ENCODE measurements at regions not wholly inside any gene's neighbourhood (a gene's known extent, or its start where the extent isn't known, plus 50 kb on each side); places are given as distances from the start of the nearest gene placed in this dataset.

GRCh38 chr3:3735919-3736318, 63.3 kb upstream of the LRRN1 start:
- Histone ChIP-seq H3K4me1 (ENCODE audit: insufficient read depth, low read length) (no peaks in the 10 kb centered on the region), H3K27ac (ENCODE audit: low read depth, low read length) (no peak overlapping the region), H3K36me3 (ENCODE audit: insufficient read depth, low read length) (no peaks in the 10 kb centered on the region), H3K4me2 (ENCODE audit: low read length) (no peak overlapping the region), H4K20me1 (ENCODE audit: insufficient read depth, low read length) (no peaks in the 10 kb centered on the region), H2AFZ (ENCODE audit: low read depth, low read length) (no peak overlapping the region), H3K27me3 (ENCODE audit: insufficient read depth, low read length) (no peaks in the 10 kb centered on the region), H3K9me3 (ENCODE audit: insufficient read depth, low read depth, low read length) (no peaks in the 10 kb centered on the region), H3K4me3 (ENCODE audit: insufficient read depth, low read depth, low read length) (no peak overlapping the region), H3K79me2 (ENCODE audit: insufficient read depth, low read length) (no peaks in the 10 kb centered on the region), H3K9ac (ENCODE audit: low read length) (no peak overlapping the region)
- Mint-ChIP-seq H3K9me3 (ENCODE audit: unreplicated experiment) (peaks cover 4% of the 10 kb centered on the region), H3K4me3 (ENCODE audit: unreplicated experiment) (no peak overlapping the region), H3K36me3 (ENCODE audit: low read depth, unreplicated experiment) (no peaks in the 10 kb centered on the region), H3K27ac (ENCODE audit: unreplicated experiment) (no peak overlapping the region), H3K4me1 (ENCODE audit: low read depth, unreplicated experiment) (no peaks in the 10 kb centered on the region), H3K27me3 (ENCODE audit: low read depth, unreplicated experiment) (peaks cover 2% of the 10 kb centered on the region)
- FAIRE-seq: no peak
- no peak for DNase-seq (ENCODE audit: low read depth)
- TF ChIP-seq CTCF (IDR thresholded peaks at IDR 0.05; ENCODE audit: insufficient read depth, low read depth, low read length) (no peak), EZH2 (IDR thresholded peaks at IDR 0.05; ENCODE audit: insufficient read depth, low read length) (no peak)

GRCh38 chr3:3734881-3735280, 64.3 kb upstream of the LRRN1 start:
- Histone ChIP-seq H3K4me1 (ENCODE audit: insufficient read depth, low read length) (no peaks in the 10 kb centered on the region), H3K36me3 (ENCODE audit: insufficient read depth, low read length) (no peaks in the 10 kb centered on the region), H3K4me2 (ENCODE audit: low read length) (no peak overlapping the region), H3K27ac (ENCODE audit: low read depth, low read length) (no peak overlapping the region), H3K9ac (ENCODE audit: low read length) (no peak overlapping the region), H3K27me3 (ENCODE audit: insufficient read depth, low read length) (no peaks in the 10 kb centered on the region), H3K4me3 (ENCODE audit: insufficient read depth, low read depth, low read length) (no peak overlapping the region), H3K9me3 (ENCODE audit: insufficient read depth, low read depth, low read length) (no peaks in the 10 kb centered on the region), H3K79me2 (ENCODE audit: insufficient read depth, low read length) (no peaks in the 10 kb centered on the region), H2AFZ (ENCODE audit: low read depth, low read length) (no peak overlapping the region), H4K20me1 (ENCODE audit: insufficient read depth, low read length) (no peaks in the 10 kb centered on the region)
- Mint-ChIP-seq H3K27ac (ENCODE audit: unreplicated experiment) (no peak overlapping the region), H3K9me3 (ENCODE audit: unreplicated experiment) (peaks cover 4% of the 10 kb centered on the region), H3K36me3 (ENCODE audit: low read depth, unreplicated experiment) (no peaks in the 10 kb centered on the region), H3K4me1 (ENCODE audit: low read depth, unreplicated experiment) (no peaks in the 10 kb centered on the region), H3K4me3 (ENCODE audit: unreplicated experiment) (no peak overlapping the region), H3K27me3 (ENCODE audit: low read depth, unreplicated experiment) (peaks cover 2% of the 10 kb centered on the region)
- FAIRE-seq (no peak), DNase-seq (ENCODE audit: low read depth) (no peak)
- TF ChIP-seq CTCF (IDR thresholded peaks at IDR 0.05; ENCODE audit: insufficient read depth, low read depth, low read length) (no peak), EZH2 (IDR thresholded peaks at IDR 0.05; ENCODE audit: insufficient read depth, low read length) (no peak)

- H3K36me3 Mint-ChIP-seq (ENCODE audit: low read depth, unreplicated experiment): no peaks in the 10 kb centered on the region
- H3K27me3 Mint-ChIP-seq (ENCODE audit: low read depth, unreplicated experiment): peaks cover 2% of the 10 kb centered on the region
- Histone ChIP-seq H2AFZ (ENCODE audit: low read depth, low read length) (no peak overlapping the region), H3K9me3 (ENCODE audit: insufficient read depth, low read depth, low read length) (no peaks in the 10 kb centered on the region), H3K4me2 (ENCODE audit: low read length) (no peak overlapping the region), H3K4me3 (ENCODE audit: insufficient read depth, low read depth, low read length) (no peak overlapping the region), H3K27ac (ENCODE audit: low read depth, low read length) (no peak overlapping the region), H3K4me1 (ENCODE audit: insufficient read depth, low read length) (no peaks in the 10 kb centered on the region), H3K36me3 (ENCODE audit: insufficient read depth, low read length) (no peaks in the 10 kb centered on the region), H3K27me3 (ENCODE audit: insufficient read depth, low read length) (no peaks in the 10 kb centered on the region), H4K20me1 (ENCODE audit: insufficient read depth, low read length) (no peaks in the 10 kb centered on the region), H3K9ac (ENCODE audit: low read length) (no peak overlapping the region), H3K79me2 (ENCODE audit: insufficient read depth, low read length) (no peaks in the 10 kb centered on the region)
- no peaks in the 10 kb centered on the region for H3K4me1 Mint-ChIP-seq (ENCODE audit: low read depth, unreplicated experiment)
- no peak overlapping the region for H3K4me3 Mint-ChIP-seq (ENCODE audit: unreplicated experiment)
- no peak for FAIRE-seq
- H3K27ac Mint-ChIP-seq (ENCODE audit: unreplicated experiment): no peak overlapping the region
- TF ChIP-seq EZH2 (IDR thresholded peaks at IDR 0.05; ENCODE audit: insufficient read depth, low read length) (no peak), CTCF (IDR thresholded peaks at IDR 0.05; ENCODE audit: insufficient read depth, low read depth, low read length) (no peak)
- peaks cover 4% of the 10 kb centered on the region for H3K9me3 Mint-ChIP-seq (ENCODE audit: unreplicated experiment)
- DNase-seq (ENCODE audit: low read depth): no peak
Measured at GRCh38 chr3:3729261-3729660, 70.0 kb upstream of the LRRN1 start.
